ENCODE measurements at regions not wholly inside any gene's neighbourhood (a gene's known extent, or its start where the extent isn't known, plus 50 kb on each side); places are given as distances from the start of the nearest gene placed in this dataset.

DNA sequence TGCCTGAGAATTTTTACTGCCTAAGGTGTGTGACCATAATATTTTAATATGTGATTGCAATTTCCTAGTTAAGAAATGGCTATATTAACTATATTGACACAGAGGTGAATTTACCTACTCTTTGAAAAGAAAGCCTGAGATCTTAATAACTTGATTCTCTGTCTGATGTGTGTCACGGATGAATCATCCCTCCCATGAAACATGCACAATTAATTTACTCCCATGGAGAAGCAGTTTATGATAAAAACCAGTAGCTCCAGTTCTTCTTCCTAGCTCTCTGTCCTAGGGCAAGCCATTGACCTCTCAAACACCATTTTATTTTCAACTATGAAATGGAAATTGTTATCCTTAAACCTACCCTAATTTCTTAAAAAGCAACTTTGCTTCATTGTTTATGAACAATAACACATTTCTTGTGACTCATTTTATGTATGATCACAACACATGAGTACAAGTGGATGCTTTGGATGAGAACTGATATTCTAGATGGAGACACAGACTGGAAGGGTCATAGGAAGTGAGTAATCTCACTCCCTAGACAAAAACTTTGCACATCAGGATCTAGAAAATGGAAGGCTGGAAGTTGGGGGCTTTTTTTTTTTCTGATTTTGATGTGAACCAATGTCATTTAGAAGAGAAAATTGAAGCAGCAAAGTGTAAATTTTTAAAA is 438.3 kb downstream of the GPAT3 start:
- no peak for TF ChIP-seq POLR2A (IDR thresholded peaks at IDR 0.05; ENCODE audit: low read depth, low read length)
- no peak for TF ChIP-seq POLR2AphosphoS5 (IDR thresholded peaks at IDR 0.05; ENCODE audit: low read depth, low read length)
- TF ChIP-seq PAX5 (IDR thresholded peaks at IDR 0.05; ENCODE audit: insufficient read depth, low read length, severe bottlenecking) = no peak
- no peak for TF ChIP-seq SPI1 (IDR thresholded peaks at IDR 0.05; ENCODE audit: low read depth, low read length)
